OCI-LY7 (cell line): ENCODE measurements at regions not wholly inside any gene's neighbourhood (a gene's known extent, or its start where the extent isn't known, plus 50 kb on each side); places are given as distances from the start of the nearest gene placed in this dataset.

Experiments used
- BruUV-seq: library from RNA; stranded (reverse); fragments of 400-500 nt; replicated peaks from 2 replicates; lab custom pipeline; 2021; lab: Mats Ljungman, UMichigan
- CTCF ChIA-PET: fragments of 300-600 bp; sonication (Branson Sonifier 250); formaldehyde crosslinking; loops from one replicate; lab custom pipeline; 2022; ENCODE audit warnings: antibody characterized with exemption; ENCODE audit not compliant: unreplicated experiment; lab: Charles Lee
- POLR2A ChIA-PET: fragments of 300-600 bp; sonication (Branson Sonifier 250); formaldehyde crosslinking; loops from one replicate; lab custom pipeline; 2022; ENCODE audit warnings: antibody characterized with exemption; lab: Charles Lee
- DNase-seq: peaks from one replicate; pipeline ENCODE4 v3.0.0-alpha.2; 2015; ENCODE audit warnings: low spot score
- H2AFZ ChIP-seq: fragments of 200-600 bp; sonication (generic), shearing (Covaris generic); 2 replicates; pipeline ENCODE4 v1.6.1; 2014; ENCODE audit warnings: mild to moderate bottlenecking, antibody characterized with exemption, low read length, moderate library complexity
- H3K27ac ChIP-seq: fragments of 200-600 bp; sonication (generic); 2 replicates; pipeline ENCODE4 v1.5.1; 2014; ENCODE audit warnings: mixed run types, low read depth, mild to moderate bottlenecking, moderate library complexity, low read length, inconsistent platforms; ENCODE audit not compliant: poor library complexity, severe bottlenecking
- H3K36me3 ChIP-seq: fragments of 200-600 bp; sonication (generic); 2 replicates; pipeline ENCODE4 v1.6.1; 2014; ENCODE audit warnings: mild to moderate bottlenecking, antibody characterized with exemption, low read length, moderate library complexity, mixed read lengths; ENCODE audit not compliant: insufficient read depth
- H3K4me1 ChIP-seq: fragments of 200-600 bp; sonication (generic); 2 replicates; pipeline ENCODE4 v1.5.1; 2014; ENCODE audit warnings: mild to moderate bottlenecking, low read length; ENCODE audit not compliant: insufficient read depth, poor library complexity, severe bottlenecking
- H3K4me2 ChIP-seq: fragments of 200-600 bp; sonication (generic); 2 replicates; pipeline ENCODE4 v1.6.1; 2014; ENCODE audit warnings: mild to moderate bottlenecking, low read length
- H3K4me3 ChIP-seq: fragments of 200-600 bp; sonication (generic); 2 replicates; pipeline ENCODE4 v1.5.1; 2014; ENCODE audit warnings: mild to moderate bottlenecking, low read depth, low read length; ENCODE audit not compliant: poor library complexity, severe bottlenecking
- H3K79me2 ChIP-seq: fragments of 200-600 bp; sonication (generic); 2 replicates; pipeline ENCODE4 v1.6.1; 2016; ENCODE audit warnings: low read depth, mild to moderate bottlenecking, low read length, moderate library complexity, mixed read lengths; ENCODE audit not compliant: insufficient read depth
- H3K9me2 ChIP-seq: fragments of 200-600 bp; sonication (generic); 2 replicates; pipeline ENCODE4 v1.6.1; 2016; ENCODE audit warnings: mild to moderate bottlenecking, low read length, mixed read lengths; ENCODE audit not compliant: insufficient read depth
- H3K9me3 ChIP-seq: fragments of 200-600 bp; sonication (generic); 2 replicates; pipeline ENCODE4 v1.6.1; 2014; ENCODE audit warnings: mild to moderate bottlenecking, mixed run types, low read length, mixed read lengths
- H4K20me1 ChIP-seq: fragments of 200-600 bp; sonication (generic); 2 replicates; pipeline ENCODE4 v1.6.1; 2014; ENCODE audit warnings: mild to moderate bottlenecking, antibody characterized with exemption, low read length, moderate library complexity, mixed read lengths; ENCODE audit not compliant: insufficient read depth
- CTCF ChIP-seq: fragments of 200-600 bp; sonication (generic); conservative IDR thresholded peaks from 2 replicates; pipeline ENCODE4 v1.5.1; 2014; ENCODE audit warnings: mild to moderate bottlenecking, antibody characterized with exemption, low read length, moderate library complexity, mixed read lengths
- EZH2phosphoT487 ChIP-seq: fragments of 200-600 bp; sonication (generic); IDR thresholded peaks from 2 replicates; pipeline ENCODE4 v1.6.1; 2018; ENCODE audit warnings: low read depth, borderline replicate concordance, mild to moderate bottlenecking, mixed run types, antibody characterized with exemption, low read length, moderate library complexity, mixed read lengths
- intact Hi-C: fragments of 100-400 bp; cut with micrococcal nuclease; formaldehyde crosslinking; loops from one replicate; pipeline ENCODE4 v1.10.0; 2022; ENCODE audit not compliant: unreplicated experiment

GRCh38 chr4:130393642-130394041 is 1297.7 kb downstream of the C4orf33 start:
- DNase-seq, result no peak
- ChIA-PET POLR2A (interaction anchor here (1.4 kb wide), 1 partner anchor 21 kb away, joined by 5 read pairs; no protein-coding TSS in a partner anchor), CTCF (no interaction called here)
- intact Hi-C loops, result no loop called here
- Histone ChIP-seq H2AFZ (no peak overlapping the region), H3K4me2 (no peak overlapping the region), H3K36me3 (no peaks in the 10 kb centered on the region), H3K27ac (no peak overlapping the region), H3K4me3 (no peak overlapping the region), H3K9me3 (no peaks in the 10 kb centered on the region), H3K9me2 (0 out of 2 replicates have a peak, but pooled peaks cover 3% of the 10 kb centered on the region), H3K4me1 (no peaks in the 10 kb centered on the region), H3K79me2 (no peaks in the 10 kb centered on the region), H4K20me1 (no peaks in the 10 kb centered on the region)
- BruUV-seq, result no TSS peak
- no peak for TF ChIP-seq EZH2phosphoT487
- no peak for TF ChIP-seq CTCF

GRCh38 chr4:130395871-130396270 is 1299.9 kb downstream of the C4orf33 start:
- CTCF ChIA-PET, result no interaction called here
- BruUV-seq, result no TSS peak
- POLR2A ChIA-PET, result interaction anchor here (0.6 to 1.0 kb wide), 3 partner anchors 33 to 411 kb away, joined by 3 to 10 read pairs (median 7); no protein-coding TSS in a partner anchor
- intact Hi-C loops, result no loop called here
- H3K4me1 ChIP-seq, result no peaks in the 10 kb centered on the region
- no peaks in the 10 kb centered on the region for H3K36me3 ChIP-seq
- H3K9me2 ChIP-seq, result 0 out of 2 replicates have a peak, but pooled peaks cover 2% of the 10 kb centered on the region
- H3K9me3 ChIP-seq, result no peaks in the 10 kb centered on the region
- H3K27ac ChIP-seq, result no peak overlapping the region
- no peak overlapping the region for H3K4me3 ChIP-seq
- no peak for TF ChIP-seq CTCF
- TF ChIP-seq EZH2phosphoT487, result no peak
- 0 out of 2 replicates have a peak overlapping the region, but pooled peaks have one; percentile 16 for H2AFZ ChIP-seq
- H3K79me2 ChIP-seq, result no peaks in the 10 kb centered on the region
- no peak for DNase-seq
- H3K4me2 ChIP-seq, result no peak overlapping the region
- H4K20me1 ChIP-seq, result no peaks in the 10 kb centered on the region

- BruUV-seq, result no TSS peak
- no peak overlapping the region for H3K4me2 ChIP-seq
- H3K36me3 ChIP-seq, result no peaks in the 10 kb centered on the region
- DNase-seq, result no peak
- intact Hi-C loops, result no loop called here
- no peak overlapping the region for H2AFZ ChIP-seq
- TF ChIP-seq EZH2phosphoT487, result no peak
- TF ChIP-seq CTCF, result no peak
- H3K9me2 ChIP-seq, result no peaks in the 10 kb centered on the region
- ChIA-PET CTCF (no interaction called here), POLR2A (interaction anchor here (0.5 to 0.6 kb wide), 2 partner anchors 20 to 534 kb away, joined by 3 to 4 read pairs; no protein-coding TSS in a partner anchor)
- no peak overlapping the region for H3K4me3 ChIP-seq
- H3K9me3 ChIP-seq, result no peaks in the 10 kb centered on the region
- H4K20me1 ChIP-seq, result no peaks in the 10 kb centered on the region
- H3K79me2 ChIP-seq, result no peaks in the 10 kb centered on the region
- H3K27ac ChIP-seq, result no peak overlapping the region
- H3K4me1 ChIP-seq, result no peaks in the 10 kb centered on the region
Measured at GRCh38 chr4:130403221-130403620, 1307.3 kb downstream of the C4orf33 start.
